Stimulated activated CD4-positive, alpha-beta T cell treated with anti-CD3 and anti-CD28 coated beads, Interleukin-15, amount 100 ng/mL, for 1 hour (primary cell): ENCODE measurements at regions not wholly inside any gene's neighbourhood (a gene's known extent, or its start where the extent isn't known, plus 50 kb on each side); places are given as distances from the start of the nearest gene placed in this dataset.
"Not testable (repeated sequence)": the region's sequence is repeated elsewhere in the genome, so short reads cannot be mapped to it uniquely, and the experiment has no call there.

Experiments
- DNase-seq, 2 donors: peaks; one replicate each; pipeline ENCODE4 v3.0.0-alpha.2; 2020; ENCODE audit warnings: low read depth in 1 of 2, low spot score in 1 of 2

- DNase-seq: no peak
Observed at GRCh38 chr9:1115370-1115769, 65.2 kb downstream of the DMRT2 start.

DNA sequence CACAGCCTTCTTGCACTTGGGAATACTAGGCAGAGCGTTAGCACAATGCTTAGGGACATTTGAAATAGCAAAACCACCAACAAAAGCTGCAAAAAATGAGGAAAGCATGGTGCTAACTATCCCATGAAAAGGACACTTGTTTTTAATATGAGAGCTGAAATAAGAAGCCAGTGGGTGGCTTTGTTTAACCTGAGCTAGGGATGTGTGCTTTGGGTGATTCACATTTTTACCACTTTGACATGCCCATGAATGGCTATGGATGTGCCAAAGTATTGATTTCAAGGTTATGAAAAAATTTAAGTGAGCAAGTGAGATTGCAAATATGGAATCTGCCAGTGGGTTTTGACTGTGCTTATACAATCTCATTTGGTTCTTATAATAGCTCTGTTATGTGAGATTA is 67.3 kb downstream of the DMRT2 start:
- DNase-seq: no peak

GRCh38 chr9:1120500-1121165 is 70.5 kb downstream of the DMRT2 start:
- DNase-seq: no peak

DNA sequence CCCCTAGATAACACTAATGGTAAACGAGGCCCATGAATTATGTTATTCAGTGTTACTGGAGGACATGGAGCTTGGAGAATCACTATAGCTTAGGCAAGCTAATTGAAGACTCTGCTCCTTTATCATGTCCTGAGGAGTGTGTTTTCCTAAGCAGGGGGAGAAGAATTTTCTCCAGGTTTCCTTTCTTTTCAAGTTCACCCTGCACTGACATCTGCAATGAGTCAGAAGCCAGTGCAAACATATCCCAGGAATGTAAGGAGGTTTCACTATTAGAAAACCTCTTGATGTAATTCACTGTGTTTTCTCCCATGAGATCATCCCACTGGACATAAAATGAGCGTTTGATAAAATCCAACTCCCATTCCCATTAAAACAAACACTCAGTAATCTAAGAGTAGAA is 75.6 kb downstream of the DMRT2 start:
- DNase-seq: no peak

GRCh38 chr9:1128046-1128445 is 77.9 kb downstream of the DMRT2 start:
- DNase-seq: no peak

DNA sequence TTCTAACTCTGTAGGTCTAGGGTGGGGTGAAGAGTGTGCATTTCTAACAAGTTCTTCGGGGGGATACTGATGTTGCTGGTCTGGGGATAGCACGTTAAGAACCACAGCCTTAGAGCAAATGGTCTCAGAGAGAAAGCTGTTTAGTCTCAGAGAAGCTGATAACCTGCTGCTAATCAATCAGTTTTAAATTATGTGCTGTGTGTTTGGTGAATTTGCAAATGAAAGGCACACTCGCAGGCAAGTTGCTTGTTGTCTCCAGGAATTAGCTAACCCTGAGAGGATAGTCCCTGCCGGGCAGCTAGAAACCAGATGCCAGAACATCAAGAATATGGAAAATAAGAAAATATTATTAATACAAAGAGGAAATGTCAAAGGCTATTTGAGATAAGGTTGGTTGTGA is 79.2 kb downstream of the DMRT2 start:
- no peak for DNase-seq

GRCh38 chr9:1140057-1140456 is 89.9 kb downstream of the DMRT2 start:
- DNase-seq: no peak

DNA sequence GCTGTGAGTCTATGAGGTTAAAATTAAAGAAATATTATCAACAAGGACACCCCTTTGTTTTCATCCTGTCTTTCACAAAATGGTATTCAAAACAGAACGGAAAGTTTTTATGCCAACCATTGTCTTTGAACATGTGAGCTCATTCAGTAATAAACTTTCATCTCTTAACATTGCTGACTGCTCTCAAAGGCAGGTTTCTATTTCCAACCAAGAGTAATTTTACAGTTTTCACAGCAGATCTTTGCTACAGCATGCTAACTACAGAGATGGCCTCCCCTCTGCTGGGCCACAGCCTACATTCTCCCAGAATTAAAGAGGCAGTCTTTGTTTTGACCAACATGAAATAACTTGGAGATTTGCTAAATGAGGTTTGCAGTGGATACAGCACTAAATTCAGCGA is 101.5 kb downstream of the DMRT2 start:
- DNase-seq: no peak

DNA sequence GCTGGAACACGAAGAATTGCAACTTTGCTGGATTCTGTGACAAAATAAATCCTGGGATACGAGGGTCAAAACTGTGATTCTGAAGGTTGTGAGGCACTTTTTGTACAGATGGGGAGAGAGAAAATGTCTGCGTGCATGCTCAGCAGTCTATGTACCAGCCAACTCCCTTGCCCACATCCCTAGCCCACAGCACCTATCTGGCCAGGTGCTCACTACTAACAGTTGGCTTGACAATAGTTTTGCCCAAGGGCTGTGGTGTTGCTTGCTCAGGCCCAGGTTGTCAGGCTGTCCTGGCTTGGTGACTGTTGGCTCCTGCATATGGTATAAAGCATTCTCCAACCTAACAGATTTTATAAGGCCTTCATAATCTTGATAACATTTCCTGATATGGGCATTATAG is 102.0 kb downstream of the DMRT2 start:
- no peak for DNase-seq

GRCh38 chr9:1154739-1155138 is 104.6 kb downstream of the DMRT2 start:
- DNase-seq: no peak

- no peak for DNase-seq
Observed at GRCh38 chr9:1155602-1156001, 105.4 kb downstream of the DMRT2 start.

- no peak for DNase-seq
Observed at GRCh38 chr9:1156794-1157550, 106.8 kb downstream of the DMRT2 start.

DNA sequence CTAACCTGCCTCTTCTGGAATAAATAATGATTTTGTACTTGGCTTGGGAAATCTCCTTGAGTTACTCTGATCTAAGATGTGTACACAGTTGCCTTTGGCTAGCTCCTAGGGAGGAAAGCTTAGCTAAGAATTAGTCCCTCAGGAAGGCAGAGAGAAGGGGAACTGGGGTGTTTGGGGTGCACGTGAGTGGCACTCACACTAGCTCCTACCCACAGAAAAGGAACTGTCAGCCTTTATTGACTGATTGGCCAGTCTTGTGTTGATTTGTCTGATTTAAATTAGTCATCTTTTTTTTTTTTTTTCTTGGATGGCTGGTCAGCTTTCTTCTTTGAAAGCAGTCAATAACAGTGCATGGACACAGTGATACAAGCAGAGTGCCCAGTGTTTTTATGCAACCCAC is 107.7 kb downstream of the DMRT2 start:
- no peak for DNase-seq

DNA sequence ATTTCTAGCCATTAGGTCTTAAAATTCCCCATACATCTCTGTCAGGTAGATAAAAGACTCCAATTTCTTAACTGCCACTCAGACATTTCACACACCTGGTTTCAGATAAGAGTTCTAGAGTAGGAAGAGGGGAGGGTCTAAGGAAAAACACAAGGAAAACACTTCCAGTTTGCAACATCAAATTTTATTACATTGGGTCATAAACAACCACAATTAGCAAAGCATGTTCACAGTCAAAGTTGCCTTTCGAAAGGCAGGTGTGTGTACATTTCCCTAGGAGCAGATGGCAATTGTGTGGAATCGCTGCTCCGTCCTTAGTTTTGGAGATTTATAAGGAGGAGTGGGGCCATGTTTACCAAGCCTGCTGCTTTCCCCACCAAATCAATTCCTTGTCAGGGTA is 120.8 kb downstream of the DMRT2 start:
- DNase-seq: no peak

GRCh38 chr9:1171546-1171945 is 121.4 kb downstream of the DMRT2 start:
- DNase-seq: no peak

GRCh38 chr9:1173211-1173610 is 123.1 kb downstream of the DMRT2 start:
- no peak for DNase-seq

DNA sequence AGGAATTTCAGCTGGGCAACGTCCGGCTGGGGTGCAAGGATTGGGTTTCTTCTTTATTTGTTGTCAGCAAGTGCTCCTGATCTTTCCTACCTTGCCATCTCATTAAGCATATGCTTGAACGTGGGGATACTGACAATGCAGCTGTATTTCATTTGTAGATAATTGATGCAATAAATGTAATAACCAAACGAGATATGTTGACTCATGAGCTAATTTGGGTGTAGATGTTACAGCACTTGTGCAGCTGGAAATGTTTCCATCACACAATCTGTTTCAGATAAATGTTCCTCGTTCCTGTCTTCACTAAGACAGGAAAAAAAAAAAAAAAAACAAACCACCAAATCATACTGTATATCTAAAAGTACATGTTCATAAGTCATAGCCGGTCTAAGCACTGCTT is 123.8 kb downstream of the DMRT2 start:
- no peak for DNase-seq

- no peak for DNase-seq
Observed at GRCh38 chr9:1179366-1179765, 129.2 kb downstream of the DMRT2 start.

- no peak for DNase-seq
Observed at GRCh38 chr9:1184146-1184545, 134.0 kb downstream of the DMRT2 start.

DNA sequence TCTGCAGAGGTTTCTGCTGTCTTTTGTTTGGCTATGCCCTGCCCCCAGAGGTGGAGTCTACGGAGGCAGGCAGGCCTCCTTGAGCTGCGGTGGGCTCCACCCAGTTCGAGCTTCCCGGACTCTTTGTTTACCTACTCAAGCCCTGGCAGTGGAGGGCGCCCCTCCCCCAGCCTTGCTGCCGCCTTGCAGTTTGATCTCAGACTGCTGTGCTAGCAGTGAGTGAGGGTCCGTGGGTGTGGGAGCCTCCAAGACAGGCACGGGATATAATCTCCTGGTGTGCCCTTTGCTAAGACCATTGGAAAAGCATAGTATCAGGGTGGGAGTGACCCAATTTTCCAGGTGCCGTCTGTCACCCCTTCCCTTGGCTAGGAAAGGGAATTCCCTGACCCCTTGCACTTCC is 137.0 kb downstream of the DMRT2 start:
- not testable (repeated sequence) for DNase-seq

DNA sequence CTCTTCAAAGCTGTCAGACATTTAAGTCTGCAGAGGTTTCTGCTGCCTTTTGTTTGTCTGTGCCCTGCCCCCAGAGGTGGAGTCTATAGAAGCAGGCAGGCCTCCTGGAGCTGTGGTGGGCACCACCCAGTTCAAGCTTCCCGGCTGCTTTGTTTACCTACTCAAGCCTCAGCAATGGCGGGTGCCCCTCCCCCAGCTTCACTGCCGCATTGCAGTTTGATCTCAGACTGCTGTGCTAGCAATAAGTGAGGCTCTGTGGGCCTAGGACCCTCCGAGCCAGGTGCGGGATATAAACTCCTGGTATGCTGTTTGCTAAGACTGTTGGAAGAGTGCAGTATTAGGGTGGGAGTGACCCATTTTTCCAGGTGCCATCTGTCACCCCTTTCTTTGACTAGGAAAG is 145.5 kb downstream of the DMRT2 start:
- not testable (repeated sequence) for DNase-seq

DNA sequence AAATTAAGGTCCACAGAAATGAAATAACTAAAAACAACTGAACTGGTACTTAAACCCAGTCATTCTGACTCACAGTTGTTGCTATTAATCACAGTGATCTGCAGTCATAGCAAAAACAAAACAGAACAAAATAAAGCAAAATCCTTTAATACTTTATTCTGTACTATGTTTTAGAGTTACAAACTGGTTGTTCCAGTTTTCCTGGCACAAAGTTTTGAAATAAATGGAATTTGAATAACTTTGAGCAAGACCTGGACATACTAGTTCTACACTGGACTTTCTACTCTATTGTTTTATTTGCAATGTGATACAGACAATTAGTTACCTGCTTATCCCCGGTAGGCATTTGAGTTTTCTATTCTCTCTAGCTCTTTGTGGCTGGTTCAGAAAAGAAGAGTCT is 147.9 kb downstream of the DMRT2 start:
- DNase-seq: no peak

- no peak for DNase-seq
Observed at GRCh38 chr9:1200847-1201251, 150.7 kb downstream of the DMRT2 start.
